ENCODE measurements at regions not wholly inside any gene's neighbourhood (a gene's known extent, or its start where the extent isn't known, plus 50 kb on each side); places are given as distances from the start of the nearest gene placed in this dataset.

DNA sequence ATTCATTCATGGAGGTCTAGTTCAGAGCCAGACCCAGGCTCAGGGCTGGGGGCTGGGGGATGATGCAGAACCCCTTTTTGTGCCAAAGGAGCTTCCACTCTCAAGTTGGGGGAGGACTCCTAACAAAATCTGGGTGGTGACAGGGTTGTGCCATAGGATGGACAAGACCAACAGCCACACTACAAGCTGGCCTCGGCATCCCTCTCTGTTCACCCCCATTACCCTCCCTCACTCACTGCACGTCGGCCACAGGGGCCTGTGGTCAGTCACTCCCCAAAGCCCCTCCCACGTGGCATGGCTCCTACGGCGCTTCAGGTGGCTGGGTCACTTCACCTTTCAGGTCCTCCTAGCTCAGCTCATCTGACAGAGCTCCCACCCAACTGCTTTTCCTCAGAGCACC lies 348.7 kb upstream of the ZMIZ1 start:
- Histone ChIP-seq H3K4me1 (no peaks in the 10 kb centered on the region), H3K4me3 (no peak overlapping the region), H3K36me3 (replicated peaks) (no peaks in the 10 kb centered on the region), H3K9me3 (no peaks in the 10 kb centered on the region), H3K27me3 (ENCODE audit: low read depth) (no peaks in the 10 kb centered on the region; the same call in 1 of the 2 replicates)
- no peak for DNase-seq (ENCODE audit: low spot score in 2 of 2)
- in situ Hi-C loops (cut with MboI; ENCODE audit: low sequenced_read_pairs), result no loop called here

- in situ Hi-C loops (cut with MboI; ENCODE audit: low sequenced_read_pairs), result no loop called here
- H3K4me1 ChIP-seq, result no peaks in the 10 kb centered on the region
- H3K9me3 ChIP-seq, result no peaks in the 10 kb centered on the region
- H3K27me3 ChIP-seq (ENCODE audit: low read depth), result no peaks in the 10 kb centered on the region; the same call in 1 of the 2 replicates
- no peak overlapping the region for H3K4me3 ChIP-seq
- DNase-seq (ENCODE audit: low spot score in 2 of 2), result no peak
- no peaks in the 10 kb centered on the region for H3K36me3 ChIP-seq (replicated peaks)
Measured at GRCh38 chr10:78721231-78721630, 347.5 kb upstream of the ZMIZ1 start.

GRCh38 chr10:78724846-78725245 lies 343.9 kb upstream of the ZMIZ1 start:
- in situ Hi-C loops (cut with MboI; ENCODE audit: low sequenced_read_pairs), result no loop called here
- Histone ChIP-seq H3K27me3 (ENCODE audit: low read depth) (no peaks in the 10 kb centered on the region), H3K4me3 (no peak overlapping the region), H3K4me1 (no peaks in the 10 kb centered on the region), H3K36me3 (replicated peaks) (no peaks in the 10 kb centered on the region), H3K9me3 (no peaks in the 10 kb centered on the region)
- no peak for DNase-seq (ENCODE audit: low spot score in 2 of 2)

GRCh38 chr10:78726171-78726570 lies 342.6 kb upstream of the ZMIZ1 start:
- no peak for DNase-seq (ENCODE audit: low spot score in 2 of 2)
- in situ Hi-C loops (cut with MboI; ENCODE audit: low sequenced_read_pairs), result no loop called here
- Histone ChIP-seq H3K27me3 (ENCODE audit: low read depth) (no peaks in the 10 kb centered on the region), H3K4me1 (no peaks in the 10 kb centered on the region), H3K36me3 (replicated peaks) (no peaks in the 10 kb centered on the region), H3K9me3 (no peaks in the 10 kb centered on the region), H3K4me3 (no peak overlapping the region)

- in situ Hi-C loops (cut with MboI; ENCODE audit: low sequenced_read_pairs), result no loop called here
- no peaks in the 10 kb centered on the region for H3K4me1 ChIP-seq
- DNase-seq (ENCODE audit: low spot score in 2 of 2), result no peak
- no peaks in the 10 kb centered on the region for H3K27me3 ChIP-seq (ENCODE audit: low read depth)
- no peaks in the 10 kb centered on the region for H3K9me3 ChIP-seq
- no peak overlapping the region for H3K4me3 ChIP-seq
- H3K36me3 ChIP-seq (replicated peaks), result no peaks in the 10 kb centered on the region
Measured at GRCh38 chr10:78727251-78727650, 341.5 kb upstream of the ZMIZ1 start.

DNA sequence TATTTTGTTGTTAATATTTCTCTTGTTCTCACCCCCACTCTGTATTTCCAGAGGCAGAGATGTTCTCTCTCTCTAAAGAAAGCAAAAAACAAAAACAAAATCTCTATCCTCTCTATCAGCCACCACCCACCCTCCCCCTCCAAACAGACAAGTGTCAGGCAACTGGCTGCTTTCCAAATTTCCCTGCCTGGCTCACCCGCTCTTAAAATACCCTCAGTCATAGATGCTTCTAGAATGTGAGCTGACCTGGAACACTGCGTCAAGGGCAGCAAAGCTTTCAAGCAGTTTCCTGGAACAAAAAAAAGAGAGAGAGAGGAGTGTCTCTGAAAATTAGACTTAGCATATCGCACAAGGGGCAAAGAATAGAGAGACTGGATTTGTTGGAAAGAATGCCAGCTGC lies 341.0 kb upstream of the ZMIZ1 start:
- no peak for DNase-seq (ENCODE audit: low spot score in 2 of 2)
- Histone ChIP-seq H3K9me3 (no peaks in the 10 kb centered on the region), H3K27me3 (ENCODE audit: low read depth) (no peaks in the 10 kb centered on the region), H3K4me3 (no peak overlapping the region), H3K4me1 (no peaks in the 10 kb centered on the region), H3K36me3 (replicated peaks) (no peaks in the 10 kb centered on the region)
- in situ Hi-C loops (cut with MboI; ENCODE audit: low sequenced_read_pairs), result no loop called here

DNA sequence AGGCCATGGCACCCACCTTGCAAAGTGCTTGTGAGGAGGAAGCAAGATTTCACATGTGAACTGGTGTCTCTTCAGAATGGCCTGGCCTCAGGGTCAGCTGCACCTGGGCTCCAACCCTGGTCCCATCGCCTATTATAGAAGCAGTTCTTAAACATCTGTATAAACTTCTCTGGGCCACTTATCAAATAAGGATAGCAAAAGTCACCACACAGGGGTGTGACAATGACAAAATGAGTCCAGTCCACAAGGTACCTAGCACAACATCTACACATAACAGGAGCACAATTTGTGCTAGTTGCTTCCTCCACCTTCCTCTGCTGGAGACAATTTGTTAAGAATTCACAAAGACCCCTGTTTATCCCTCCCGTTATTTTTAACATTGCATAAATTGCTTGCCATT lies 340.6 kb upstream of the ZMIZ1 start:
- Histone ChIP-seq H3K4me1 (no peaks in the 10 kb centered on the region), H3K4me3 (no peak overlapping the region), H3K27me3 (ENCODE audit: low read depth) (no peaks in the 10 kb centered on the region), H3K9me3 (no peaks in the 10 kb centered on the region), H3K36me3 (replicated peaks) (no peaks in the 10 kb centered on the region)
- in situ Hi-C loops (cut with MboI; ENCODE audit: low sequenced_read_pairs), result no loop called here
- DNase-seq (ENCODE audit: low spot score in 2 of 2), result no peak

DNA sequence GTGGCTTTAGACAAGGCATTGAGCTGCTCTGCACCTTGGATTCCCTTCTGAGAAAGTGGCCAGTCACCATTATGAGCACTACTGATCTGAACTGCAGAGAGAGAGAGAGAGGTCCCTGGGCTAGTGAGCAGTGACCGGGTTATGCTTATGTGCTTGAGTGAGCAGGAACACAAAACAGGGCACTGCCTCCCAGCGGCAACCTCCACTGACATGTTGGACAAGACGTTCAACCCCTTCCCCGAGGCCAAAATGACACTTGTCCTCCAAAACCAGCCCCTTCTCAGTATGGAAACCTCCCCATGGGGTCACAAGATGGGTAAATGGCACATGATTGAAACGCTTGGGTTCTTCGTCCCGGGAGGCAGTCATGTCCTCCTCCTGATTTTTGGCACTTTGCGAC lies 339.4 kb upstream of the ZMIZ1 start:
- Histone ChIP-seq H3K4me1 (no peaks in the 10 kb centered on the region), H3K4me3 (no peak overlapping the region), H3K9me3 (no peaks in the 10 kb centered on the region), H3K36me3 (replicated peaks) (no peaks in the 10 kb centered on the region), H3K27me3 (ENCODE audit: low read depth) (no peaks in the 10 kb centered on the region)
- no peak for DNase-seq (ENCODE audit: low spot score in 2 of 2)
- in situ Hi-C loops (cut with MboI; ENCODE audit: low sequenced_read_pairs), result no loop called here

GRCh38 chr10:78729800-78730199 lies 339.0 kb upstream of the ZMIZ1 start:
- H3K4me3 ChIP-seq, result no peak overlapping the region
- no peaks in the 10 kb centered on the region for H3K4me1 ChIP-seq
- H3K27me3 ChIP-seq (ENCODE audit: low read depth), result no peaks in the 10 kb centered on the region
- DNase-seq (ENCODE audit: low spot score in 2 of 2), result no peak
- in situ Hi-C loops (cut with MboI; ENCODE audit: low sequenced_read_pairs), result no loop called here
- H3K9me3 ChIP-seq, result no peaks in the 10 kb centered on the region
- H3K36me3 ChIP-seq (replicated peaks), result no peaks in the 10 kb centered on the region

DNA sequence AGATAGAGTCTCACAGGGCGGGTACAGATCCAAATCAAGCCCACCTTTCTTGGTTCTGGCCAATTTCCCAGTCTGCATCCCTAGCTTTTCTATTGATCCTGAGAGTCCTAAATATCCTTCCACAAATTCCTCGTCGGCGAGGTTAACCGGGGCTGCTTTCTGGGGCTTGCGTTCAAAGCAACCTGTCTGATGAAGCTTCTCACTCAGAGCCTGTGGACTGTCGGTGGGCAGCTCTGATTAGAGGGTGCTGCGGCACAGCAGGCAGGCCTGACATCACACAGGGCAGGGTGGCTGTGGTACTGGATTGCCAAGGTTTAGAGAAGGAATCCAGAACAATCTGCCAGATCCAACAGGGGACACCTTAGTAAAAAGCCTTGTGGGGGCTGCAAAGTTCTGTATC lies 338.0 kb upstream of the ZMIZ1 start:
- Histone ChIP-seq H3K9me3 (no peaks in the 10 kb centered on the region), H3K4me3 (no peak overlapping the region), H3K4me1 (no peaks in the 10 kb centered on the region), H3K27me3 (ENCODE audit: low read depth) (no peaks in the 10 kb centered on the region), H3K36me3 (replicated peaks) (no peaks in the 10 kb centered on the region)
- no peak for DNase-seq (ENCODE audit: low spot score in 2 of 2)
- in situ Hi-C loops (cut with MboI; ENCODE audit: low sequenced_read_pairs), result no loop called here

- in situ Hi-C loops (cut with MboI; ENCODE audit: low sequenced_read_pairs), result no loop called here
- Histone ChIP-seq H3K9me3 (no peaks in the 10 kb centered on the region), H3K4me1 (no peaks in the 10 kb centered on the region), H3K4me3 (no peak overlapping the region), H3K27me3 (ENCODE audit: low read depth) (no peaks in the 10 kb centered on the region), H3K36me3 (replicated peaks) (no peaks in the 10 kb centered on the region)
- DNase-seq (ENCODE audit: low spot score in 2 of 2), result no peak
Measured at GRCh38 chr10:78731675-78732074, 337.1 kb upstream of the ZMIZ1 start.

GRCh38 chr10:78732381-78732780 lies 336.4 kb upstream of the ZMIZ1 start:
- no peaks in the 10 kb centered on the region for H3K36me3 ChIP-seq (replicated peaks)
- no peaks in the 10 kb centered on the region for H3K9me3 ChIP-seq
- no peaks in the 10 kb centered on the region for H3K27me3 ChIP-seq (ENCODE audit: low read depth)
- in situ Hi-C loops (cut with MboI; ENCODE audit: low sequenced_read_pairs), result no loop called here
- H3K4me1 ChIP-seq, result no peaks in the 10 kb centered on the region
- DNase-seq (ENCODE audit: low spot score in 2 of 2), result no peak
- no peak overlapping the region for H3K4me3 ChIP-seq

DNA sequence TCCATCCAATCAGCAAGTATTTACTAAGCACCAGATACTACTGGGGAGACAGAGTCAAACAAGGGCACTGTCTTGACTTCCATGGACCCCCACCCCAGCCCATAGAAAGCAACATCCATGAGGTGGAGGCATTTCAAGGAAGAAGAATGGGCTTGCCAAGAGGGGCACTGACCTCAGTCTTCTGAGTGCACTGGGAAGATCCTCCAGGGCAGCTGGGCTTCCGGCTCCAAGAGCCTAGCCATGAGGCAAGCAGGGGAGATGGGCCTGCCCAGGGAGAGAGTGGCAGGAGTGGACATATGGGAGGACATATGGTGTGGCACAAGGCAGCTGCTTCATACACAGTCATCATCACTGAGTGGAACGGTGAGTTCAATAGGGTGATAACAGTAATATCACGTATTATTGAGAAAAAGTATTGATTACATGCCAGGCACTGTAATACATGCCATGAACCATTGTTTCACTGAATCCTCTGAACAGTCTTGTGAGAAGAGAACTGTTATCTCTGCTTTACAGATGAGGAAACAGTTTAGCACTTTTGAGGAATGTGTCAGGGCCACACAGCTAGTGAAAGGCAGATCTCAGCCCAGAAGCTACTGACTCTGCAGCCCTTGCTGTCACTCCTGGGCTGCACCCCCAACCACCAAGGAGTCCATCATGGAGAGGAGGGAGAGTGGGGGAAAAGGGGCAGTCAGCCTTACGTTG lies 331.7 kb upstream of the ZMIZ1 start:
- in situ Hi-C loops (cut with MboI; ENCODE audit: low sequenced_read_pairs), result no loop called here
- Histone ChIP-seq H3K36me3 (replicated peaks) (no peaks in the 10 kb centered on the region), H3K27me3 (ENCODE audit: low read depth) (no peaks in the 10 kb centered on the region), H3K4me3 (no peak overlapping the region), H3K4me1 (no peaks in the 10 kb centered on the region), H3K9me3 (no peaks in the 10 kb centered on the region)
- no peak for DNase-seq (ENCODE audit: low spot score in 2 of 2)

GRCh38 chr10:78737883-78738856 lies 330.6 kb upstream of the ZMIZ1 start:
- H3K27me3 ChIP-seq (ENCODE audit: low read depth), result no peaks in the 10 kb centered on the region
- no peaks in the 10 kb centered on the region for H3K4me1 ChIP-seq
- no peak for DNase-seq (ENCODE audit: low spot score in 2 of 2)
- in situ Hi-C loops (cut with MboI; ENCODE audit: low sequenced_read_pairs), result no loop called here
- no peaks in the 10 kb centered on the region for H3K9me3 ChIP-seq
- H3K4me3 ChIP-seq, result no peak overlapping the region
- H3K36me3 ChIP-seq (replicated peaks), result no peaks in the 10 kb centered on the region

All from HAP-1 (cell line).